NOMO-1 treated with dmso at 0.1 percent for 144 hours (cell line): ENCODE measurements at regions not wholly inside any gene's neighbourhood (a gene's known extent, or its start where the extent isn't known, plus 50 kb on each side); places are given as distances from the start of the nearest gene placed in this dataset.

ENCODE experiments used
- DNase-seq: peaks from one replicate; lab custom pipeline; 2025; ENCODE audit not compliant: unreplicated experiment; lab: John Stamatoyannopoulos, UW

DNA sequence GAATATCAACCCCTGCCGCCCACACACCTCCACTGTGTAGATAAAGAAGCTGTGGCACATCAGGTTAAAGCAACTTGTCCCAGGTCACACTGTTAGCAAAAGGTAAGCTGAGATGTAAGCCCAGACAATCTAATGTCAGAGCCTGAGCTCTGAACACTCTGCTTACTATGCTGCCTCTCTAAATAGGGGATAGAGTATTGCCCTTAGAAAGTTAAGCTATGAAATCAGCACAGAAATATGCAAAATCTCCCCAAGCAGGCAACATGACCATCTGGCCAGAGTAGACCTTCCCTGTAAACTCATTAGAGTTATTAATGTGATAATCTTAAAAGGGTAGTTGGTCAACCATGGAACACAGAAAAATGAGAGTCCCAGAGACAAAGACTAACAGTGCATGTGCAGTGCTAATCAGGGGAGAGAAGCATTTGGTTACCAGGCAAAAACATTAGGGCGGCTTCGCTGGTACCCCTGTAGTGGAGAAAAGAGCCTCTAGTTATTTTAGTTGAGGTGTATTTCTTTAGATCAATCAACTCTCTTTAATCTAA lies 171.0 kb downstream of the BTG1 start:
- no peak for DNase-seq

- no peak for DNase-seq
These were observed 171.8 kb downstream of the BTG1 start for GRCh38 chr12:91973813-91974212.

DNA sequence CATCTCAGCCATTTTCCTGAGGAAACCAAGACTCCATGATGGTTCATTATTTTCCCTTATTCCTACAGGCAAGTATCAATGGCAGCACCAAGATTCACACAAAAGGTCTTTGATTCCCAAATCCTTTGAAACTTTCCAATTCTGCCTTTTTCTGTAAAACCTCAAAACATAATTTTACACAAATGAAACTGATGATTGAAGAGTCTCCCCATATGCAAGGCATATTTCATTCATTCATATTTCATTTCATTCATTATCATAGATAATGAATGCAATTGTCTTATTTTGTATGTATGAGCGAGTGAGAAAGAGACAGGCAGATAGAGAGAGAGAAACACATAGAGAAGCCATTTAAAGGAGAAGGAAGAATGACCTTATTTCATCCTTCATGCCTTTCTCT lies 172.8 kb downstream of the BTG1 start:
- DNase-seq, result no peak

GRCh38 chr12:91968777-91969171 lies 176.9 kb downstream of the BTG1 start:
- no peak for DNase-seq

DNA sequence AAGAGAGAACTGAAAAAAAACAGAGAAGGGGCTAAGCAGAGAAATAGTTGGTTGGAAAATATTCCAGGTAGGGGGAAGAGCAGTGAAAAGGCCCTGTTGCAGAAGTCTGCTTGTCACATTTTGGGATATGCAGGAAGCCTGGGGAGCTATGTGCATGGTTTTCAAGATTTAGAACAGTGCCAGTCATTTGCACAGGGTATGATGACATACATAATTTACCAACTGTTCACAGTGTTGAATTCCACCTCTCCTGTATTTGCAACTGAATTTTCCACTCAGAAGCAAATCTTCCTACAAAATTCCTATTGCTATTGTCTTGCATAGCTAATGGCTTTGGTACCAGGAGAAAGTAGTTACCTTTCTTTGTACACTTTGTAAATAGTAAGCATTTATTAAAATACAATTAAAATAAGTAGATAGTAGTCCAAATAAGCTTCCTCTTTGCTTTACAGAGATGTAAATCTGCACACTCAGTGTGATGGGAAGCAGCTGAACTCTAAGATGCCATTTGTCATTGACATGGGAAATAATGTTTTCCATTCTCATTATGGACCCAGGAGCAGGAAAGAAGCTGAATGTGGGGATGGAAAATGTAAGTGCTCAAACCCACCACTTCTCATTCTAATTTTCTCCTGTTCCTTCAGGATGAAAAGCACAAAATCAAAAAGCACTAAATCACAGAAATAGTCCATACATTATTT lies 177.4 kb downstream of the BTG1 start:
- DNase-seq, result no peak

GRCh38 chr12:91967590-91967989 lies 178.1 kb downstream of the BTG1 start:
- no peak for DNase-seq

DNA sequence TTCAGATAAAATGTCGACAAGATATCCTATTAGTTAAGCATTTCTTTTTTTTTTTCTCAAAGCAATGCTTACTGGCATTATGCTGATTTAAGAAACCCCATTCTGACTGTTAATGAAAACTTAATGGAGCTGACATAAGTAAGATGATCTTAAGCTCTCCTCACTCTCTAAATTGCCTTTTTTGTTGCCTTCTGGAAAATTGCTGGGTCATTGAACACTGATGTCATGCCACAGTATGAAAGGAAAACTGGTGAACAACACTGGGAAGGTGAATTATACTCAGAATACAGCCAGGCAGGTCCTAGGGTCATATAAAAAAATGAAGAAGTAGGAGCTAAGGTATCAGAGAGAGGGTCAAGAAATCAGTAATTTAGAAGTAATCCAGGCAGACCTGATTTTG lies 179.9 kb downstream of the BTG1 start:
- DNase-seq, result no peak

GRCh38 chr12:91964501-91964900 lies 181.1 kb downstream of the BTG1 start:
- DNase-seq, result no peak

DNA sequence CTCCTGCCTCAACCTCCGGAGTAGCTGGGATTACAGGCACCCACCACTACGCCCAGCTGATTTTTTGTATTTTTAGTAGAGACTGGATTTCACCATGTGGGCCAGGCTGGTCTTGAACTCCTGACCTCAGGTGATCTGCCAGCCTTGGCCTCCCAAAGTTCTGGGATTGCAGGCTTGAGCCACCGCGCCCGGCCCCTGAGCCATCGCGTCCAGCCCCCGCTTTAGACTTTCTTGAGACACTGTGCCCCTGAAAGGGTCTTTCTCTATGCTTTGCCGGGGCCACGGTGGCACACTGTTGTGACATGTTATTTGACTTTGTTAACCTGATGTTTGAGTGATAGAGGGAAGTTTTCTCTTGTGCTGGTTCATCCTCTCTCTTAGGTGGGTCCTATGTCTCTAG lies 186.4 kb downstream of the BTG1 start:
- DNase-seq, result no peak

DNA sequence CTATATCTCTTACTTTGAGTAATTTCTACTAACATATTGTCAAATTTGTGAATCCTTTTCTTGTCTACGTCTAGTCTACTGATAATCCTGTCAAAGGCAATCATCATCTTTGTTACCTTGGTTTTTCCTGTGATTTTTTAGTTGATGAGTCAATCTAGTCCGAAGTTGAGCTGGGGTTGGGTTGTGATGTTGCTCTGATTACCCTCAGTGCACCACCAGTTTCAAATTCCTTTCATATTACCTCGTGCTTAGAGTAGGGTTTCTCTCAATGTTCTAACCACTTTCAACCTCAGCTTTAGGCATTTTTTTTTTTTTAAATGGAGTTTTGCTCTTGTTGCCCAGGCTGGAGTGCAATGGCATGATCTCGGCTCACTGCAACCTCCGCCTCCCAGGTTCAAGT lies 186.8 kb downstream of the BTG1 start:
- DNase-seq, result no peak

DNA sequence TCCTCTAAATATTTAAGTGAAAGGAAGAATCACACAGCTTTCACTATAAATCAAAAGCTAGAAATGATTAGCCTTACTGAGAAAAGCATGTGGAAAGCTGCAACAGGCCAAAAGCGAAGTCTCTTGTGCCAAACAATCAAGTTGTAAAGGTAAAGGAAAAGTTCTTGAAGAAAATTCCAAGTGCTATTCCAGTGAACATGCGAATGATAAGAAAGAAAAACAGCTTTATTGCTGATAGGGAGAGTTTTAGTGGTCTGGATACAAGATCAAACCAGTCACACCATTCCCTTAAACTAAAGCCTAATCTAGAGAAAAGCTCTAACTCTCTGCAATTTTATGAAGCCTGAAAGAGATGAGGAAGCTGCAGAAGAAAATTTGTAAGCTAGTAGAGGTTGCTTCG lies 190.9 kb downstream of the BTG1 start:
- DNase-seq, result no peak

GRCh38 chr12:91954326-91954725 lies 191.3 kb downstream of the BTG1 start:
- DNase-seq, result no peak

DNA sequence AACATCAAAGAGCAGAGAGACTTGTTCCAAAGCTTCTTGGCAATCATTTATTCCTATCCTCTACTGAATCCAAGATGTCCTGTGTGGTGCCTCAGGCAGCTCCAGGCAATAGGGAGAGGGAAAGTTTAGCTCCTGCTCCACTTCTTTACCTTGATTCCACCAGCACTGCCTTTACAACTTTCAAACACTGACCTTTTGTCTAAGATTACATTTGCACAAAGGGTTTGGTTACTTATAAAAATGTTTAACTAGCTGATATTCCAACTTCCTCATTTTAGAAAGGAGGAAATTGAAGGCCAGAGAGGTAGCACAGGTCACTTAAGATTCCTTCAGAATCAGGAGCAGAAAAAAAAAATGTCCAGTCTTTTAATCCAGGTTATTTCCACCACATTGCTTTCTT lies 192.7 kb downstream of the BTG1 start:
- no peak for DNase-seq

DNA sequence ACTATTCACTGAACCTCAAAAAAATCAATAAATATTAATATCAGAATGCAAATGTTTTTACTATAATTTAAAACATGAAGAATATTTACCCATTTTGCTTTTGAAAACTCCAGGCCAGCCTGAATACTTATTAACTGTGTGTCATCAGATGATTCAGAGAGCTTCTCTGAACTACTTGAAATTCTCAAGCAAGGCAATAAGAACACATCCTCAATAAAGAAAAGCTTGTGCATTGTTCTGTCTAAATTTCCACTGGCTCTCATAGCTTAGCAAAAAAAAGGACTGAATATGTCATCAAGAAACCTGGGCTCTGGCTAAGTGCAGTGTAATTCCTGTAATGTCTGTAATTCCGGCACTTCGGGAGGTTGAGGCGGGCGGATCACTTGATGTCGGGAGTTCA lies 194.1 kb downstream of the BTG1 start:
- DNase-seq, result no peak

DNA sequence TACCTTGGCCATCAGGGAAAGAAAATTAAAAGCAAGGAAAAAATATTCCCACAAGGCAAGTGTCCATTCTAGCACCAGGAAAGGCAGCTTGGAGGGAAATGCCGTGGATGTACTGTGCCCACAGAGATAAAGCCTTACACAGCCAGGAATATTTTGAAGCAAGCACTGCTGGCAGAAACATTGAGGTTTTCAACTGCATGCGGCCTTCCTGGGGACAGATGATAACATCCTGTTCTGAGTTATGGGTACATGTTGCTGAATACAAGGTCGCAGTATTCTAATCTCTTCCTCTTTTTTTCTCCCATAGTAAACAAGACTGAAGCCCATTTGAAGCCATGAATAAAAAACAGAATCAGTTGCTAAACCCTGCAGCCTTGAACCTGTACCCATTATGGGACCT lies 197.1 kb downstream of the BTG1 start:
- no peak for DNase-seq

DNA sequence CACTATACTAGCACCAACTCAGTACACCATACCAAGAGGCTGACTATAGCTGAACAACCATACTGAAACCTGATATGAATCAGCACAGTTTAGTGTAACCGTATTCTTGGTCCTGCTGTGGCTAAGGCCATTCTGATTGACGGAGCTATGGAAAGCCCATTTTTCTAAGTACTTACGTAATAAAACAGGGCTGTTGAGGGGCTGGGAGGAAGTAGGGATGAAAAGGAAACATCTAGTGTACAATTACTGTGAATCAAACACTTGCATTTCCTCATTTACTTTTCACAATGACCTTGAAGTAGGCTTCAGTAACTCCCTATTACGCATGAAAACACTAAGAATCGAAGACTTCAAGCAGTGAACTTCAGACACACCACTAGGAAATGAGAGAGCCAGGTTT lies 198.2 kb downstream of the BTG1 start:
- DNase-seq, result peak; percentile 71

DNA sequence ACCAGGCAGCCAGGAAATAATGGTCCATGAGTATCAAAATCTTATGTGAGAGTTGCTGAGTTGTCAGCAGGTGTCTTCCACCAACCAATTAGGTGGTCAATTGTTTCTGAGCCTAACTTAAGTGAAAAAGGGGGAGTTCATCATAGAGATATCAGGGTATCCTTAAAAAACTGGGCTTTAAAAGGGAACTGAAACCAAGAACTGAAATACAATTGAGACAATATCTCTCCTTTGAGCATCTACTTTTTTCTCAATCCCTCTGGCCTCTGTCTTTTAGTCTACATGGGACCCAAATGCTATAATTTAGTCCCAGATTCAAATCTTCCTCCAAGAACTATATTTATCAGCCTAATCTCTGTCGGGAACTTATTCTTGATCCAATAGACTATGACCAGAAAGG lies 201.0 kb downstream of the BTG1 start:
- DNase-seq, result no peak

DNA sequence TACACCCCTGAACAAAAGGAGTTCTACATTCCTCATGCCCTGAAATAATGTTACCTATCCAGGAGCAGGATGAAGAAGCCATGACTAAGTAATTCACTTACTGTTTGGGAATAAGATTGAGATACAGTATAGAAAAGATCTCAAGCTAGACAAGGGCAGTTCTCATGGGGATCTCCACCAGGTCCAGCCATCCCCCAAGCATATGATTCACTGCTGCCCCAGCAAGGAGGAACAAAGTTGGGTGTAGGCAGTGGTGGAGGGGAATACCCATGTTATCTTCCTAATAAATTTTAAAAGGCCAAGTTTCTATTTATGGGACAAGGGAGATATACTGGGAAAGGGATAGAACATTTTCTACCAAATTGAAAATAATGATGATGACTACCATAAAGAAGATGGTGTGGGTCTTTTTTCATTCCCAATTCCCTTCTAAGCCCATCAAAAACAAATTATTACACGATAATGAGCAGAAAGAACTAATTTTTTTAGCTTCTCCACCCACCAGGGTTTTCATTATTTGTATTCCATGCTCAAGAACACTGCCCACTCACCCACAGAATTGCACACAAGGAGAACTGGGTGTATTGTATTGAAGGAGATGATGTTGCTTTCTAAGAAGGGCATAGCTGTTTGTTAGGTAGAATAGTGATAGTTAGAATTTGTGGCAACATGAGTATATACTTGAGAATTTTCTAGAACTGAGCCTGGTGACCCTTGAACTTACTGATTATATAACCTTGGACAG lies 204.6 kb downstream of the BTG1 start:
- DNase-seq, result no peak

DNA sequence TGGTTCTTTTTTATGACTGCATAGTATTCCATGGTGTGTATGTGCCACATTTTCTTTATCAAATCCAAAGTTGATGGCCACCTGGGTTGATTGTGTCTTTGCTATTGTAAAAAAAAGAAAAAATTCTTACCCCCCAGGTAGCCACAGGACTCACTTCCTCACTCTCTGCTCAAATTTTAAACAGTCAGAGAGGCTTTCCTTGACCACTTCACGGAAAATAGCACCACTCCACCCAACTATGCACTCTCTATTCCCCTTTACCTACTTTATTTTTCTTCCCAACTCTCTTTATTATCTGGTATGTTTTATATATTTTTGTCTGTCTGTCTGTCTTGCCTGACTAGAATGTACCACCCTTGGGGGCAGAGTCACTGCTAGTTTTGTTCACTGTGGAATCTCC lies 205.3 kb downstream of the BTG1 start:
- DNase-seq, result no peak

- DNase-seq, result no peak
These were observed 207.9 kb downstream of the BTG1 start for GRCh38 chr12:91937706-91938105.

GRCh38 chr12:91937009-91937408 lies 208.6 kb downstream of the BTG1 start:
- no peak for DNase-seq

GRCh38 chr12:91935296-91935695 lies 210.3 kb downstream of the BTG1 start:
- no peak for DNase-seq

GRCh38 chr12:91931111-91931510 lies 214.5 kb downstream of the BTG1 start:
- DNase-seq, result no peak
